Adrenal gland (tissue), 5 donors: ENCODE measurements at regions not wholly inside any gene's neighbourhood (a gene's known extent, or its start where the extent isn't known, plus 50 kb on each side); places are given as distances from the start of the nearest gene placed in this dataset.

Source experiments
- CTCF ChIP-seq, 6 experiments: fragments of 450-650 bp in 4 of 6; fragments of 200-600 bp in 2 of 6; sonication (generic) in 1 of 6; IDR thresholded peaks; 1 replicate in 5 of 6; 2 replicates in 1 of 6; pipeline versions ENCODE4 v1.5.1 to v1.8.0; 2016 to 2021; ENCODE audit warnings: antibody characterized with exemption in 6 of 6, mild to moderate bottlenecking in 2 of 6, moderate library complexity in 1 of 6
- POLR2A ChIP-seq, 2 donors: fragments of 450-650 bp; IDR thresholded peaks; one replicate each; pipeline ENCODE4 v1.6.1; 2017; ENCODE audit warnings: antibody characterized with exemption in 2 of 2, mild to moderate bottlenecking in 2 of 2, moderate library complexity in 1 of 2
- donor health status: DM: no; HTN: no; CAD: no.

GRCh38 chr6:138605958-138606357 lies 106.7 kb upstream of the NHSL1 start:
- TF ChIP-seq POLR2A (IDR thresholded peaks at IDR 0.05) (no peak), CTCF (IDR thresholded peaks at IDR 0.05) (no peak)
